SK-N-SH treated with all-trans-retinoic acid at 6 μM for 48 hours (cell line): ENCODE measurements at regions not wholly inside any gene's neighbourhood (a gene's known extent, or its start where the extent isn't known, plus 50 kb on each side); places are given as distances from the start of the nearest gene placed in this dataset.

Experiments used
- ATAC-seq: fragments of 200-7000 bp; cut with Tn5 transposase; 3 replicates; pipeline ENCODE4 v1.9.1; 2020; ENCODE audit warnings: mild to moderate bottlenecking, moderate library complexity
- ARNTL ChIP-seq: fragments of 450-650 bp; formaldehyde crosslinking; IDR thresholded peaks from 2 replicates; pipeline ENCODE4 v1.5.0; 2020; ENCODE audit warnings: low read depth, mild to moderate bottlenecking, moderate library complexity, borderline replicate concordance
- ESRRG ChIP-seq: fragments of 250-450 bp; sonication (Bioruptor Pico); IDR thresholded peaks from 2 replicates; pipeline ENCODE4 v1.6.1; 2021; ENCODE audit warnings: mild to moderate bottlenecking
- GLIS3 ChIP-seq: fragments of 250-450 bp; sonication (Bioruptor Pico); IDR thresholded peaks from 2 replicates; pipeline ENCODE4 v1.5.0; 2020; ENCODE audit warnings: mild to moderate bottlenecking, moderate library complexity
- PPARA ChIP-seq: fragments of 250-450 bp; sonication (Bioruptor Pico); IDR thresholded peaks from 2 replicates; pipeline ENCODE4 v1.5.0; 2020; ENCODE audit warnings: mild to moderate bottlenecking, borderline replicate concordance
- RARB ChIP-seq: fragments of 250-450 bp; sonication (Bioruptor Pico); IDR thresholded peaks from 2 replicates; pipeline ENCODE4 v1.8.0; 2021; ENCODE audit warnings: mild to moderate bottlenecking, moderate library complexity
- SNAI2 ChIP-seq: fragments of 250-450 bp; sonication (Bioruptor Pico); IDR thresholded peaks from 2 replicates; pipeline ENCODE4 v1.5.0; 2020; ENCODE audit warnings: mild to moderate bottlenecking, moderate library complexity
- TOX ChIP-seq: fragments of 250-450 bp; sonication (Bioruptor Pico); IDR thresholded peaks from 2 replicates; pipeline ENCODE4 v1.8.0; 2021; ENCODE audit warnings: mild to moderate bottlenecking, moderate library complexity, borderline replicate concordance
- ZFP3 ChIP-seq: fragments of 250-450 bp; sonication (Bioruptor Pico); IDR thresholded peaks from 2 replicates; pipeline ENCODE4 v1.5.0; 2020; ENCODE audit warnings: mild to moderate bottlenecking, moderate library complexity
- ZNF565 ChIP-seq: fragments of 450-650 bp; formaldehyde crosslinking; conservative IDR thresholded peaks from 2 replicates; pipeline ENCODE4 v1.5.0; 2020; ENCODE audit warnings: low read depth, mild to moderate bottlenecking, moderate library complexity
- ZNF70 ChIP-seq: fragments of 450-650 bp; formaldehyde crosslinking; IDR thresholded peaks from 2 replicates; pipeline ENCODE4 v1.5.0; 2020; ENCODE audit warnings: mild to moderate bottlenecking, moderate library complexity
- TF ChIP-seq, protein P1 (sequence below): fragments of 250-450 bp; sonication (Bioruptor Pico); IDR thresholded peaks from 2 replicates; pipeline ENCODE4 v1.5.1; 2021; ENCODE audit warnings: mild to moderate bottlenecking, moderate library complexity
- TF ChIP-seq, protein P2 (sequence below): fragments of 250-450 bp; sonication (Bioruptor Pico); IDR thresholded peaks from 2 replicates; pipeline ENCODE4 v1.5.1; 2020; ENCODE audit warnings: low read depth, mild to moderate bottlenecking, moderate library complexity
- TF ChIP-seq, protein P3 (sequence below): fragments of 250-450 bp; sonication (Bioruptor Pico); IDR thresholded peaks from 2 replicates; pipeline ENCODE4 v1.5.0; 2020; ENCODE audit warnings: mild to moderate bottlenecking, moderate library complexity
- TF ChIP-seq, protein P4 (sequence below): fragments of 250-450 bp; sonication (Bioruptor Pico); IDR thresholded peaks from 2 replicates; pipeline ENCODE4 v1.8.0; 2021; ENCODE audit warnings: low read depth, mild to moderate bottlenecking, moderate library complexity, borderline replicate concordance
- TF ChIP-seq, protein P5 (sequence below): fragments of 250-450 bp; sonication (Bioruptor Pico); IDR thresholded peaks from 2 replicates; pipeline ENCODE4 v1.8.0; 2020; ENCODE audit warnings: mild to moderate bottlenecking, moderate library complexity, borderline replicate concordance

DNA sequence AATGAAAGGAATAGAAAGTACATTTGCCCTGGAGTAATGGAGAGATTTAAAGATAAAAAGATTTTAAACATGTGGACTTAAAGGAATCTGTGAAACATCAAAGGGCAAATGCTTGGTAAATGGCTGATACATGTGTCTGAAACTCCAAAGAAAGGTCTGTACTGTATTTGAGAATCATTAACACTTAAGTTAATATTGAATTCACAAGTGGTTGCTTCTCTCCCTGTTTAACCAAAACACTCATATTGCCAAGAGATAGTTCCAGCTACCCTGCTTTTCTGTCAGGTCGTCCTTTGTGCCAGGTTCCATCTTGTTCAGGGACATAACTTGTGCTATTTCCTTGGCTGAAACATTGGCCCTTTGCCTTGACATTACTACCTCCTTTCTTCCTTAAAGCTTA is 171.3 kb upstream of the HS3ST5 start (continued):
- TF ChIP-seq, protein P1, sequence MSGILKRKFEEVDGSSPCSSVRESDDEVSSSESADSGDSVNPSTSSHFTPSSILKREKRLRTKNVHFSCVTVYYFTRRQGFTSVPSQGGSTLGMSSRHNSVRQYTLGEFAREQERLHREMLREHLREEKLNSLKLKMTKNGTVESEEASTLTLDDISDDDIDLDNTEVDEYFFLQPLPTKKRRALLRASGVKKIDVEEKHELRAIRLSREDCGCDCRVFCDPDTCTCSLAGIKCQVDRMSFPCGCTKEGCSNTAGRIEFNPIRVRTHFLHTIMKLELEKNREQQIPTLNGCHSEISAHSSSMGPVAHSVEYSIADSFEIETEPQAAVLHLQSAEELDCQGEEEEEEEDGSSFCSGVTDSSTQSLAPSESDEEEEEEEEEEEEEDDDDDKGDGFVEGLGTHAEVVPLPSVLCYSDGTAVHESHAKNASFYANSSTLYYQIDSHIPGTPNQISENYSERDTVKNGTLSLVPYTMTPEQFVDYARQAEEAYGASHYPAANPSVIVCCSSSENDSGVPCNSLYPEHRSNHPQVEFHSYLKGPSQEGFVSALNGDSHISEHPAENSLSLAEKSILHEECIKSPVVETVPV (CRISPR knock-in tag) = no peak
- TF ChIP-seq, protein P2, sequence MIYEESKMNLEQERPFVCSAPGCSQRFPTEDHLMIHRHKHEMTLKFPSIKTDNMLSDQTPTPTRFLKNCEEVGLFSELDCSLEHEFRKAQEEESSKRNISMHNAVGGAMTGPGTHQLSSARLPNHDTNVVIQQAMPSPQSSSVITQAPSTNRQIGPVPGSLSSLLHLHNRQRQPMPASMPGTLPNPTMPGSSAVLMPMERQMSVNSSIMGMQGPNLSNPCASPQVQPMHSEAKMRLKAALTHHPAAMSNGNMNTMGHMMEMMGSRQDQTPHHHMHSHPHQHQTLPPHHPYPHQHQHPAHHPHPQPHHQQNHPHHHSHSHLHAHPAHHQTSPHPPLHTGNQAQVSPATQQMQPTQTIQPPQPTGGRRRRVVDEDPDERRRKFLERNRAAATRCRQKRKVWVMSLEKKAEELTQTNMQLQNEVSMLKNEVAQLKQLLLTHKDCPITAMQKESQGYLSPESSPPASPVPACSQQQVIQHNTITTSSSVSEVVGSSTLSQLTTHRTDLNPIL (CRISPR knock-in tag) = no peak
- TF ChIP-seq ESRRG (CRISPR knock-in tag) (no peak), RARB (CRISPR knock-in tag) (no peak), ZNF565 (CRISPR knock-in tag) (no peak)
- TF ChIP-seq, protein P3, sequence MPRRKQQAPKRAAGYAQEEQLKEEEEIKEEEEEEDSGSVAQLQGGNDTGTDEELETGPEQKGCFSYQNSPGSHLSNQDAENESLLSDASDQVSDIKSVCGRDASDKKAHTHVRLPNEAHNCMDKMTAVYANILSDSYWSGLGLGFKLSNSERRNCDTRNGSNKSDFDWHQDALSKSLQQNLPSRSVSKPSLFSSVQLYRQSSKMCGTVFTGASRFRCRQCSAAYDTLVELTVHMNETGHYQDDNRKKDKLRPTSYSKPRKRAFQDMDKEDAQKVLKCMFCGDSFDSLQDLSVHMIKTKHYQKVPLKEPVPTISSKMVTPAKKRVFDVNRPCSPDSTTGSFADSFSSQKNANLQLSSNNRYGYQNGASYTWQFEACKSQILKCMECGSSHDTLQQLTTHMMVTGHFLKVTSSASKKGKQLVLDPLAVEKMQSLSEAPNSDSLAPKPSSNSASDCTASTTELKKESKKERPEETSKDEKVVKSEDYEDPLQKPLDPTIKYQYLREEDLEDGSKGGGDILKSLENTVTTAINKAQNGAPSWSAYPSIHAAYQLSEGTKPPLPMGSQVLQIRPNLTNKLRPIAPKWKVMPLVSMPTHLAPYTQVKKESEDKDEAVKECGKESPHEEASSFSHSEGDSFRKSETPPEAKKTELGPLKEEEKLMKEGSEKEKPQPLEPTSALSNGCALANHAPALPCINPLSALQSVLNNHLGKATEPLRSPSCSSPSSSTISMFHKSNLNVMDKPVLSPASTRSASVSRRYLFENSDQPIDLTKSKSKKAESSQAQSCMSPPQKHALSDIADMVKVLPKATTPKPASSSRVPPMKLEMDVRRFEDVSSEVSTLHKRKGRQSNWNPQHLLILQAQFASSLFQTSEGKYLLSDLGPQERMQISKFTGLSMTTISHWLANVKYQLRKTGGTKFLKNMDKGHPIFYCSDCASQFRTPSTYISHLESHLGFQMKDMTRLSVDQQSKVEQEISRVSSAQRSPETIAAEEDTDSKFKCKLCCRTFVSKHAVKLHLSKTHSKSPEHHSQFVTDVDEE (CRISPR knock-in tag) = no peak

DNA sequence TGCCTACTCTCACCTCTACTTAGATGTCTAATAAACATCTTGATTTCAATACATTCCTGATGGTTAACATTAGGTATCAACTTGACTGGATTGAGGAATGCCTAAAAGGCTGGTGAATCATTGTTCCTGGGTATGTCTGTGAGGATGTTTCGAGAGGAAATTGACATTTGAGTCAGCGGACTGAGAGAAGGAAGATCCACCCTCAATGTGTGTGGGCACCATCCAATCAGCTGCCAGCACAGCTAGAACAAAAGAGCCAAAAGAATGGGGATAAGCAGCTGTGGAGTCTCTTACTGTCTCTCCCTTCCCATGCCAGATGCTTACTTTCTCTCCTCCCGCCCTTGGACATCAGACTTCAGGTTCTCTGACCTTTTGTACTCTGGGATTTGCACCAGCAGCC is 128.6 kb upstream of the HS3ST5 start:
- TF ChIP-seq SNAI2 (CRISPR knock-in tag) = no peak
- TF ChIP-seq TOX = no peak
- TF ChIP-seq, protein P2 (CRISPR knock-in tag) = no peak
- TF ChIP-seq, protein P4, sequence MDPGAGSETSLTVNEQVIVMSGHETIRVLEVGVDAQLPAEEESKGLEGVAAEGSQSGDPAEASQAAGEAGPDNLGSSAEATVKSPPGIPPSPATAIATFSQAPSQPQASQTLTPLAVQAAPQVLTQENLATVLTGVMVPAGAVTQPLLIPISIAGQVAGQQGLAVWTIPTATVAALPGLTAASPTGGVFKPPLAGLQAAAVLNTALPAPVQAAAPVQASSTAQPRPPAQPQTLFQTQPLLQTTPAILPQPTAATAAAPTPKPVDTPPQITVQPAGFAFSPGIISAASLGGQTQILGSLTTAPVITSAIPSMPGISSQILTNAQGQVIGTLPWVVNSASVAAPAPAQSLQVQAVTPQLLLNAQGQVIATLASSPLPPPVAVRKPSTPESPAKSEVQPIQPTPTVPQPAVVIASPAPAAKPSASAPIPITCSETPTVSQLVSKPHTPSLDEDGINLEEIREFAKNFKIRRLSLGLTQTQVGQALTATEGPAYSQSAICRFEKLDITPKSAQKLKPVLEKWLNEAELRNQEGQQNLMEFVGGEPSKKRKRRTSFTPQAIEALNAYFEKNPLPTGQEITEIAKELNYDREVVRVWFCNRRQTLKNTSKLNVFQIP = no peak
- no peak for ATAC-seq

DNA sequence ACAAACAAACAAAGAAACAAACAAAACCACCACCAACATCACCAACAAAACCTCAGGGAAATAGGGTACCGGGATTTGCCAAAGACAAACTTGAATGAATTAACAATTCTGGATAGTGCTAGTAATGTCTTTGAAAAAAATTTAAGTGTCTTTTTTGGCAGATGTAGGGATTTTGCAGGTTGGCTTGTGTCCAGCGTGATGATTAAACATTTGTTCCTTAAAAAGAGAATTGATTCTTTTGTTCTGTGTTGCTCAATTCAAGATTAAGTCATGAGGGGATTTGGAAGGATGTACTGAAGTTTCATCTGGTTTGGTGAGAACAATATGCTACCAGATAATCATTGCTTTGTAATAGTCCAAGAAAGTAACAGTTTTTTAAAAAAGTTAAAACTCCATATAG is 125.1 kb upstream of the HS3ST5 start:
- no peak for TF ChIP-seq SNAI2 (CRISPR knock-in tag)
- TF ChIP-seq, protein P4 = no peak
- no peak for TF ChIP-seq ZNF70 (CRISPR knock-in tag)
- TF ChIP-seq TOX = no peak
- TF ChIP-seq, protein P5, sequence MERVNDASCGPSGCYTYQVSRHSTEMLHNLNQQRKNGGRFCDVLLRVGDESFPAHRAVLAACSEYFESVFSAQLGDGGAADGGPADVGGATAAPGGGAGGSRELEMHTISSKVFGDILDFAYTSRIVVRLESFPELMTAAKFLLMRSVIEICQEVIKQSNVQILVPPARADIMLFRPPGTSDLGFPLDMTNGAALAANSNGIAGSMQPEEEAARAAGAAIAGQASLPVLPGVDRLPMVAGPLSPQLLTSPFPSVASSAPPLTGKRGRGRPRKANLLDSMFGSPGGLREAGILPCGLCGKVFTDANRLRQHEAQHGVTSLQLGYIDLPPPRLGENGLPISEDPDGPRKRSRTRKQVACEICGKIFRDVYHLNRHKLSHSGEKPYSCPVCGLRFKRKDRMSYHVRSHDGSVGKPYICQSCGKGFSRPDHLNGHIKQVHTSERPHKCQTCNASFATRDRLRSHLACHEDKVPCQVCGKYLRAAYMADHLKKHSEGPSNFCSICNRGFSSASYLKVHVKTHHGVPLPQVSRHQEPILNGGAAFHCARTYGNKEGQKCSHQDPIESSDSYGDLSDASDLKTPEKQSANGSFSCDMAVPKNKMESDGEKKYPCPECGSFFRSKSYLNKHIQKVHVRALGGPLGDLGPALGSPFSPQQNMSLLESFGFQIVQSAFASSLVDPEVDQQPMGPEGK (CRISPR knock-in tag) = no peak
- TF ChIP-seq ARNTL (CRISPR knock-in tag) = no peak
- TF ChIP-seq ZFP3 (CRISPR knock-in tag) = no peak
- no peak for TF ChIP-seq ESRRG (CRISPR knock-in tag)
- TF ChIP-seq, protein P3 (CRISPR knock-in tag) = no peak
- TF ChIP-seq GLIS3 (CRISPR knock-in tag) = no peak
- TF ChIP-seq PPARA (CRISPR knock-in tag) = no peak

More for the DNA sequence above, 125.1 kb upstream of the HS3ST5 start:
- no peak for ATAC-seq
